ENCODE measurements at regions not wholly inside any gene's neighbourhood (a gene's known extent, or its start where the extent isn't known, plus 50 kb on each side); places are given as distances from the start of the nearest gene placed in this dataset.

DNA sequence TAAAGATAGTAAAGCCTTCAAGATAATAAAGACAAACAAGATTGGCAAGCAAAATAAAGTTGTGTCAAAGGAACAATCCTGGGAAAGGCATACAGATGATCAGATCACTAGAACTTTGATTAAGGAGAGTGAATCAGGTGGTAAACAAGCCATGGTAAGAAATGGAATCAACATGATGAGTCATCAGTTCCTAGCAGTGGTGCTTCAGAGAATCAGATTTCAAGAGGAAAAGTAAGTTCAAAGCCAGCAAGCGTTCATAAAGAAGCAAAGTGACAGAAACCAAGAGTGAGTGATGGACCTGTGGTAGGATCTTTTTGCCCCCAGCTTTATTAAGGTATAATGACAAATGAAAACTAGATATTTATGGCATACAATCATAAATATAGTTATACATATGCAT, 340.4 kb downstream of the TPBG start:
- Histone ChIP-seq H3K9me3 (no peaks in the 10 kb centered on the region), H3K27ac (no peak overlapping the region), H3K4me1 (no peaks in the 10 kb centered on the region), H3K27me3 (no peaks in the 10 kb centered on the region), H3K36me3 (no peaks in the 10 kb centered on the region), H3K4me3 (no peak overlapping the region)
- TF ChIP-seq, protein P1, sequence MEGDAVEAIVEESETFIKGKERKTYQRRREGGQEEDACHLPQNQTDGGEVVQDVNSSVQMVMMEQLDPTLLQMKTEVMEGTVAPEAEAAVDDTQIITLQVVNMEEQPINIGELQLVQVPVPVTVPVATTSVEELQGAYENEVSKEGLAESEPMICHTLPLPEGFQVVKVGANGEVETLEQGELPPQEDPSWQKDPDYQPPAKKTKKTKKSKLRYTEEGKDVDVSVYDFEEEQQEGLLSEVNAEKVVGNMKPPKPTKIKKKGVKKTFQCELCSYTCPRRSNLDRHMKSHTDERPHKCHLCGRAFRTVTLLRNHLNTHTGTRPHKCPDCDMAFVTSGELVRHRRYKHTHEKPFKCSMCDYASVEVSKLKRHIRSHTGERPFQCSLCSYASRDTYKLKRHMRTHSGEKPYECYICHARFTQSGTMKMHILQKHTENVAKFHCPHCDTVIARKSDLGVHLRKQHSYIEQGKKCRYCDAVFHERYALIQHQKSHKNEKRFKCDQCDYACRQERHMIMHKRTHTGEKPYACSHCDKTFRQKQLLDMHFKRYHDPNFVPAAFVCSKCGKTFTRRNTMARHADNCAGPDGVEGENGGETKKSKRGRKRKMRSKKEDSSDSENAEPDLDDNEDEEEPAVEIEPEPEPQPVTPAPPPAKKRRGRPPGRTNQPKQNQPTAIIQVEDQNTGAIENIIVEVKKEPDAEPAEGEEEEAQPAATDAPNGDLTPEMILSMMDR (IDR thresholded peaks at IDR 0.05) = no peak
- no peak for TF ChIP-seq POLR2A (IDR thresholded peaks at IDR 0.05)
- intact Hi-C loops (cut with DNase I) = no loop called here
- 36 to 48% methylated on average over 1 of the region's 1 CpG for WGBS, 2 donors
- DNase-seq = no peak

DNA sequence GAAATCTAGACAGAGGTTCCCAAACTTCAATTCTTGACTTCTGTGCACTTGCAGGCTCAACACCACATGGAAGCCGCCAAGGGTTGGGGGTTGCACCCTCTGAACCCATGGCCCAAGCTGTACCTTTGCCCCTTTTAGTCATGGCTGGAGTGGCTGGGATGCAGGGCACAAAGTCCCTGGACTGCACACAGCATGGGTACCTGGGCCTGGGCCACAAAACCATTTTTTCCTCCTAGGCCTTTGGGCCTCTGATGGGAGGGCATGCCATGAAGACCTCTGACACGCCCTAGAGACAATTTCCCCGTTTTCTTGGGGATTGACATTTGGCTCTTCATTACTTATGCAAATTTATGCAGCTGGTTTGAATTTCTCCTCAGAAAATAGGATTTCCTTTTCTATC, 342.0 kb downstream of the TPBG start:
- 55 to 68% methylated on average over 2 of the region's 3 CpGs for WGBS, 2 donors

DNA sequence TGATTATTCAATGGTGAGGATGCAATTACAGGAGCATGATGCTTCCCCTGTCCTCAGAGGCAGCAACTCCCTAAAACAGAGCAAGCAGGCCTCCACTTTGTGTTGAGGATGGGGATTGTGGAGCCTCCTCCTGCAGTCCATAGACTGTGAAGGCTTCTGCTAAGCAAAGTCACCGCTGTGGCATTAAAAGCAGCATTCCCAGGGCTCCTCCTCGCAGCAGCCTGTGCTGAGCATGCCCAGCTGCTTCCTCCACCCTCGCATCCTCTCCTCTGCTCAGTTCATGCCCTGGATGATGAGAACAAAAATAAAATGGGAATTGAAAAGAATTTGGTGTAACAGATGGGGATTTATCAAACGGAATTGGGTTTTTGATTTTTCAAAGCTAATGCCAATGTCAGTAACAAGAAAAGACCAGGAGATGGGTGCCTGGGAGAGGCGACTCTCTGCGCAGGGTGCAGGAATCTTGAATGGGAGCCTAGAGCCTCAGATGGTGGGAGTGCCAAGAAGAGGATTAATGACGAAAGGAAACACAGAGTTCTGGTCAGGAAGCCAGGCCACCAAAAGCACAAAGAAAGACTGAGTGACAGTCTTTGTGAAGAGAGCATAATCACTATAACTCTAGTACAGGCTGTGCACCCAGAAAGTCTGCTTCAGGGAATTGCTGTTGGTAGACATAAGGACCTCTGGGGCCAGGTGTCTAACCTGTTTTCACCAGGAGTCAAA, 347.6 kb downstream of the TPBG start:
- WGBS, 2 donors = 26 to 42% methylated on average over 4 to 7 of the region's 7 CpGs
- peaks cover 0 to 7% (median 0%) of the 10 kb centered on the region in 3 donors for H3K9me3 ChIP-seq
- peak overlapping the region; percentile 20 to 84 (median 76) for H3K27ac ChIP-seq
- DNase-seq = no peak
- no peaks in the 10 kb centered on the region for H3K27me3 ChIP-seq
- peaks cover 0 to 18% (median 3%) of the 10 kb centered on the region in 3 donors for H3K4me1 ChIP-seq
- H3K4me3 ChIP-seq = peak overlapping the region in 1 of 4 donors; percentile 39
- no peaks in the 10 kb centered on the region for H3K36me3 ChIP-seq
- intact Hi-C loops (cut with DNase I) = no loop called here
- TF ChIP-seq, protein P1 (IDR thresholded peaks at IDR 0.05) = no peak
- TF ChIP-seq POLR2A (IDR thresholded peaks at IDR 0.05) = no peak

More for the DNA sequence above, 342.0 kb downstream of the TPBG start:
- intact Hi-C loops (cut with DNase I) = no loop called here
- no peaks in the 10 kb centered on the region for H3K36me3 ChIP-seq
- H3K27me3 ChIP-seq = no peaks in the 10 kb centered on the region
- no peaks in the 10 kb centered on the region for H3K9me3 ChIP-seq
- no peak for TF ChIP-seq POLR2A (IDR thresholded peaks at IDR 0.05)
- TF ChIP-seq, protein P1 (IDR thresholded peaks at IDR 0.05) = no peak
- H3K27ac ChIP-seq = no peak overlapping the region
- H3K4me1 ChIP-seq = peaks cover 0 to under 1% (median 0%) of the 10 kb centered on the region in 3 donors
- DNase-seq = no peak
- no peak overlapping the region for H3K4me3 ChIP-seq

GRCh38 chr6:82711971-82712370, 348.4 kb downstream of the TPBG start:
- H3K36me3 ChIP-seq = no peaks in the 10 kb centered on the region
- intact Hi-C loops (cut with DNase I) = no loop called here
- H3K9me3 ChIP-seq = peaks cover 0 to 7% (median 0%) of the 10 kb centered on the region in 3 donors
- no peaks in the 10 kb centered on the region for H3K27me3 ChIP-seq
- DNase-seq = no peak
- H3K4me3 ChIP-seq = peak overlapping the region in 1 of 4 donors; percentile 39
- no peak for TF ChIP-seq POLR2A (IDR thresholded peaks at IDR 0.05)
- TF ChIP-seq, protein P1 (IDR thresholded peaks at IDR 0.05) = no peak
- WGBS, 2 donors = 15 to 23% methylated on average over 2 of the region's 2 CpGs
- H3K4me1 ChIP-seq = peaks cover 0 to 18% (median 3%) of the 10 kb centered on the region in 3 donors
- H3K27ac ChIP-seq = peak overlapping the region; percentile 20 to 84 (median 76)

DNA sequence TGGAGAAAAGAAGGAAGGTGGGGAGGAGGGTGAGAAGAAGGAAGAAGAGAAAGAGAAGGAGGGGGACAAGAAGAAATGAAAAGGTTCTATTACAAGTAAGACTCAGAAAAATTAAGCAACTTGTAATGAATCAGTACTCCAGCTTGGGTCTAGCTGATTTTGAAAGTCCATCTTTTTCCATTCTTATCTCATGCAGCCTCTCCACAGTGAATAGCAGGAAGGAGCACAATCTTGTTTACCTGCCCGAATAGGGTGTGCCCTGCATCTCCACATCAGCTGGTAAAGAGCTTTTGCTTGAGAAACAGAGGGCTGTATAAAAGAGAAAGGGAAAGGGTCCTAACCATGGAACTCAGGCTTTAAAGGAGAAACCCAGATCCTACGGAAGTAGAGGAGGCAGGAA, 348.8 kb downstream of the TPBG start:
- WGBS, 2 donors = 60 to 63% methylated on average over 2 of the region's 2 CpGs
- Histone ChIP-seq H3K9me3 (peaks cover 0 to 7% (median 0%) of the 10 kb centered on the region in 3 donors), H3K27me3 (no peaks in the 10 kb centered on the region), H3K27ac (peak overlapping the region; percentile 21 to 84 (median 48)), H3K4me1 (peaks cover 0 to 18% (median 3%) of the 10 kb centered on the region in 3 donors), H3K36me3 (no peaks in the 10 kb centered on the region), H3K4me3 (no peak overlapping the region)
- TF ChIP-seq, protein P1 (IDR thresholded peaks at IDR 0.05) = no peak
- TF ChIP-seq POLR2A (IDR thresholded peaks at IDR 0.05) = no peak
- intact Hi-C loops (cut with DNase I) = no loop called here
- DNase-seq = no peak

Data from esophagus squamous epithelium (tissue), 5 donors.